SK-N-SH (cell line): ENCODE measurements at regions not wholly inside any gene's neighbourhood (a gene's known extent, or its start where the extent isn't known, plus 50 kb on each side); places are given as distances from the start of the nearest gene placed in this dataset.

Experiments
- CTCF ChIA-PET: fragments of 300-600, 350-600 bp; formaldehyde crosslinking; extraction: SDS; loops from one replicate; lab custom pipeline; 2021; lab: Yijun Ruan, JAX
- POLR2A ChIA-PET: fragments of 350-600 bp; sonication (Branson Sonifier 250); formaldehyde crosslinking; extraction: SDS; loops from one replicate; lab custom pipeline; 2020; ENCODE audit warnings: antibody characterized with exemption, inconsistent platforms; lab: Yijun Ruan, JAX
- DNase-seq: peaks from one replicate; pipeline ENCODE4 v3.0.0; 2012
- H2AFZ ChIP-seq: fragments of 200-600 bp; sonication (generic); 2 replicates; pipeline ENCODE4 v1.8.1; 2016; ENCODE audit warnings: antibody characterized with exemption, mild to moderate bottlenecking, low read depth
- H3F3A ChIP-seq: fragments of 200-600 bp; sonication (generic); replicated peaks from 2 replicates; pipeline ENCODE3; 2016; ENCODE audit warnings: antibody characterized with exemption, mild to moderate bottlenecking; ENCODE audit not compliant: insufficient read depth
- H3K27ac ChIP-seq, 2 experiments: fragments of 200-500 bp in 1 of 2; fragments of 200-600 bp in 1 of 2; sonication (Bioruptor generic) in 1 of 2; sonication (generic), shearing (Covaris generic) in 1 of 2; 2 replicates each; pipeline versions ENCODE4 v1.5.1 to v1.6.1; 2014 to 2016; ENCODE audit warnings: low read depth in 2 of 2, inconsistent platforms in 1 of 2, low read length in 1 of 2, mild to moderate bottlenecking in 1 of 2, mixed read lengths in 1 of 2
- H3K27me3 ChIP-seq: fragments of 200-600 bp; sonication (generic), shearing (Covaris generic); 2 replicates; pipeline ENCODE4 v1.6.1; 2016; ENCODE audit warnings: mixed run types; ENCODE audit not compliant: insufficient read depth
- H3K36me3 ChIP-seq, 2 experiments: fragments of 200-500 bp in 1 of 2; fragments of 200-600 bp in 1 of 2; sonication (Bioruptor generic) in 1 of 2; sonication (generic) in 1 of 2; replicated peaks in 1 of 2; 2 replicates each; pipeline versions ENCODE3 to v1.5.1; 2014 to 2016; ENCODE audit warnings: low read length in 1 of 2, mild to moderate bottlenecking in 1 of 2; ENCODE audit not compliant: insufficient read depth in 2 of 2, control insufficient read depth in 1 of 2
- H3K4me1 ChIP-seq, 2 experiments: fragments of 200-500 bp in 1 of 2; fragments of 200-600 bp in 1 of 2; sonication (Bioruptor generic) in 1 of 2; sonication (generic), shearing (Covaris generic) in 1 of 2; 2 replicates each; pipeline versions ENCODE4 v1.5.1 to v1.6.1; 2014 to 2016; ENCODE audit warnings: low read depth in 1 of 2, low read length in 1 of 2, mixed run types in 1 of 2; ENCODE audit not compliant: insufficient read depth in 2 of 2, control insufficient read depth in 1 of 2
- H3K4me2 ChIP-seq: fragments of 200-600 bp; sonication (generic), shearing (Covaris generic); 2 replicates; pipeline ENCODE4 v1.6.1; 2017; ENCODE audit warnings: mixed run types
- H3K4me3 ChIP-seq, 2 experiments: fragments of 200-500 bp in 1 of 2; fragments of 200-600 bp in 1 of 2; sonication (Bioruptor generic) in 1 of 2; sonication (generic), shearing (Covaris generic) in 1 of 2; 2 replicates each; pipeline versions ENCODE4 v1.5.1 to v1.8.1; 2014 to 2016; ENCODE audit warnings: low read depth in 2 of 2, inconsistent platforms in 1 of 2, low read length in 1 of 2, mild to moderate bottlenecking in 1 of 2, mixed read lengths in 1 of 2, moderate library complexity in 1 of 2
- H3K79me2 ChIP-seq: fragments of 200-600 bp; sonication (generic); 2 replicates; pipeline ENCODE4 v1.8.1; 2017; ENCODE audit warnings: mild to moderate bottlenecking; ENCODE audit not compliant: insufficient read depth
- H3K9ac ChIP-seq: fragments of 200-600 bp; sonication (generic); 2 replicates; pipeline ENCODE4 v1.6.1; 2017; ENCODE audit warnings: mixed run types
- H3K9me2 ChIP-seq: fragments of 200-600 bp; sonication (generic); 2 replicates; pipeline ENCODE4 v1.6.1; 2017; ENCODE audit warnings: mixed run types
- H3K9me3 ChIP-seq: fragments of 200-600 bp; sonication (generic); 2 replicates; pipeline ENCODE4 v1.6.1; 2017; ENCODE audit warnings: mixed run types, mild to moderate bottlenecking, moderate library complexity
- H4K20me1 ChIP-seq: fragments of 200-600 bp; sonication (generic); 2 replicates; pipeline ENCODE4 v1.6.1; 2017; ENCODE audit warnings: mild to moderate bottlenecking, mixed run types; ENCODE audit not compliant: insufficient read depth
- ELF1 ChIP-seq: IDR thresholded peaks from 2 replicates; pipeline ENCODE4 v1.4.0; 2012
- EP300 ChIP-seq, 2 experiments: IDR thresholded peaks; 2 replicates each; pipeline versions ENCODE4 v1.4.0 to v1.6.1; 2012; ENCODE audit warnings: borderline replicate concordance in 1 of 2, low read depth in 1 of 2, low read length in 1 of 2
- EZH2phosphoT487 ChIP-seq: fragments of 200-600 bp; sonication (generic); IDR thresholded peaks from 2 replicates; pipeline ENCODE4 v1.6.1; 2017; ENCODE audit warnings: low read depth, mixed run types, mild to moderate bottlenecking, antibody characterized with exemption, moderate library complexity, borderline replicate concordance
- FOXJ3 ChIP-seq: sonication (generic); formaldehyde crosslinking; IDR thresholded peaks from 2 replicates; pipeline ENCODE4 v1.5.1; 2020; ENCODE audit warnings: mild to moderate bottlenecking, missing genetic modification reagents
- FOXM1 ChIP-seq: IDR thresholded peaks from 2 replicates; pipeline ENCODE4 v1.4.0; 2012; ENCODE audit warnings: low read depth, mild to moderate bottlenecking
- GABPA ChIP-seq: IDR thresholded peaks from 2 replicates; pipeline ENCODE4 v1.4.0; 2012; ENCODE audit warnings: low read depth, mild to moderate bottlenecking
- GATA2 ChIP-seq: sonication (generic); formaldehyde crosslinking; IDR thresholded peaks from 2 replicates; pipeline ENCODE4 v1.5.0; 2020; ENCODE audit warnings: mild to moderate bottlenecking, missing genetic modification reagents
- IRF3 ChIP-seq: fragments of 150-350 bp; IDR thresholded peaks from 2 replicates; pipeline ENCODE4 v1.6.1; 2016; ENCODE audit warnings: mild to moderate bottlenecking, low read depth, low read length
- JUND ChIP-seq: IDR thresholded peaks from 2 replicates; pipeline ENCODE4 v1.4.0; 2012
- NFIC ChIP-seq: IDR thresholded peaks from 2 replicates; pipeline ENCODE4 v1.4.0; 2012; ENCODE audit warnings: borderline replicate concordance
- NRF1 ChIP-seq: IDR thresholded peaks from 2 replicates; pipeline ENCODE4 v1.6.1; 2012; ENCODE audit warnings: low read depth, mild to moderate bottlenecking, low read length
- RAD21 ChIP-seq: IDR thresholded peaks from 2 replicates; pipeline ENCODE4 v1.6.1; 2012; ENCODE audit warnings: mild to moderate bottlenecking, low read length
- RCOR1 ChIP-seq: fragments of 150-350 bp; IDR thresholded peaks from 2 replicates; pipeline ENCODE4 v1.6.1; 2017; ENCODE audit warnings: antibody characterized with exemption, low read length
- SIN3A ChIP-seq: IDR thresholded peaks from 2 replicates; pipeline ENCODE4 v1.6.1; 2012; ENCODE audit warnings: low read depth, mild to moderate bottlenecking, low read length, moderate library complexity, borderline replicate concordance
- SMC3 ChIP-seq: IDR thresholded peaks from 2 replicates; pipeline ENCODE4 v1.6.1; 2012; ENCODE audit warnings: low read depth, low read length, improper control_type of control experiment
- TAF1 ChIP-seq: IDR thresholded peaks from 2 replicates; pipeline ENCODE4 v1.6.1; 2012; ENCODE audit warnings: low read depth, mild to moderate bottlenecking, low read length, moderate library complexity, borderline replicate concordance
- USF1 ChIP-seq: IDR thresholded peaks from 2 replicates; pipeline ENCODE4 v1.4.0; 2012; ENCODE audit warnings: low read depth, borderline replicate concordance
- ZBTB33 ChIP-seq: IDR thresholded peaks from 2 replicates; pipeline ENCODE4 v1.4.0; 2012; ENCODE audit warnings: low read depth, borderline replicate concordance
- WGBS: methylation state at CpG from one replicate; pipeline ENCODE4 v1.1.6; 2017; ENCODE audit warnings: low lambda C conversion rate; 5-methylcytosine and 5-hydroxymethylcytosine counted together
- TF ChIP-seq, protein P1 (sequence below): IDR thresholded peaks from 2 replicates; pipeline ENCODE4 v1.6.1; 2012; ENCODE audit warnings: mild to moderate bottlenecking, low read depth, low read length, moderate library complexity
- TF ChIP-seq, protein P2 (sequence below): IDR thresholded peaks from 2 replicates; pipeline ENCODE4; 2012

DNA sequence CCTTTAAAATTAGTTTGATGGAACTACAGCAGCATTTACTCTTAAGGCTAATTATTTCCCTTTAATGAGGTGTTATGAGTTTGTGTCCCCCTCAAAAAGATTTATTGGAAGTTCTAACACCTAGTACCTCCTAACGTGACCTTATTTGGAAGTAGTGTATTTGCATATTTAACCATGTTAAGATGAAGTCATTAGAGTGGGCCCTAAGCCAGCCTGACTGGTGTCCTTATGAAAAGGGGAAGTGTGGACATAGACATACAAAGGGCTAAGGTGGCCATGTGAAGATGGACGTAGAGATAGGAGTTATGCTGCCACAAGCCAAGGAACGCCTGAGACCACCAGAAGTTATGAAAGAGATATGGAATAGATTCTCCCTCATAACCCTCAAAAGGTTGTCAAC is 985.4 kb upstream of the INTU start:
- no peaks in the 10 kb centered on the region for H3K4me1 ChIP-seq
- H3K36me3 ChIP-seq = no peaks in the 10 kb centered on the region
- 61% methylated on average over 3 of the region's 3 CpGs for WGBS
- H3K9me3 ChIP-seq = no peaks in the 10 kb centered on the region
- H3K79me2 ChIP-seq = no peaks in the 10 kb centered on the region
- no peaks in the 10 kb centered on the region for H3K27me3 ChIP-seq
- no peak overlapping the region for H3K9ac ChIP-seq
- no peak overlapping the region for H2AFZ ChIP-seq
- no peaks in the 10 kb centered on the region for H4K20me1 ChIP-seq
- CTCF ChIA-PET = no interaction called here
- TF ChIP-seq NFIC = no peak
- no peak for TF ChIP-seq FOXM1
- no peak for TF ChIP-seq USF1
- no peak for TF ChIP-seq ELF1
- no peak for TF ChIP-seq NRF1
- TF ChIP-seq, all 33 proteins: peak for 0
- H3K4me3 ChIP-seq = no peak overlapping the region
- no peak overlapping the region for H3K4me2 ChIP-seq
- H3K27ac ChIP-seq = no peak overlapping the region
- no peak for DNase-seq
- no peaks in the 10 kb centered on the region for H3K9me2 ChIP-seq
- H3F3A ChIP-seq = no peaks in the 10 kb centered on the region
- POLR2A ChIA-PET = no interaction called here

- Histone ChIP-seq H2AFZ (no peak overlapping the region), H3F3A (no peaks in the 10 kb centered on the region), H3K27me3 (no peaks in the 10 kb centered on the region), H3K9me2 (no peaks in the 10 kb centered on the region), H4K20me1 (no peaks in the 10 kb centered on the region), H3K36me3 (no peaks in the 10 kb centered on the region), H3K27ac (no peak overlapping the region), H3K4me3 (no peak overlapping the region), H3K79me2 (no peaks in the 10 kb centered on the region), H3K9me3 (no peaks in the 10 kb centered on the region), H3K4me1 (no peaks in the 10 kb centered on the region), H3K4me2 (no peak overlapping the region), H3K9ac (no peak overlapping the region)
- TF ChIP-seq RCOR1 (no peak), TAF1 (no peak), EZH2phosphoT487 (no peak), SIN3A (no peak), FOXJ3 (CRISPR knock-in tag) (no peak), GABPA (no peak), EP300 (IDR thresholded peaks at IDR 0.05; ENCODE audit: borderline replicate concordance in 1 of 2, low read depth in 1 of 2, low read length in 1 of 2) (no peak), SMC3 (no peak), JUND (no peak), IRF3 (no peak), GATA2 (CRISPR knock-in tag) (no peak), ZBTB33 (no peak), RAD21 (no peak), NFIC (no peak), NRF1 (no peak)
- TF ChIP-seq, protein P1, sequence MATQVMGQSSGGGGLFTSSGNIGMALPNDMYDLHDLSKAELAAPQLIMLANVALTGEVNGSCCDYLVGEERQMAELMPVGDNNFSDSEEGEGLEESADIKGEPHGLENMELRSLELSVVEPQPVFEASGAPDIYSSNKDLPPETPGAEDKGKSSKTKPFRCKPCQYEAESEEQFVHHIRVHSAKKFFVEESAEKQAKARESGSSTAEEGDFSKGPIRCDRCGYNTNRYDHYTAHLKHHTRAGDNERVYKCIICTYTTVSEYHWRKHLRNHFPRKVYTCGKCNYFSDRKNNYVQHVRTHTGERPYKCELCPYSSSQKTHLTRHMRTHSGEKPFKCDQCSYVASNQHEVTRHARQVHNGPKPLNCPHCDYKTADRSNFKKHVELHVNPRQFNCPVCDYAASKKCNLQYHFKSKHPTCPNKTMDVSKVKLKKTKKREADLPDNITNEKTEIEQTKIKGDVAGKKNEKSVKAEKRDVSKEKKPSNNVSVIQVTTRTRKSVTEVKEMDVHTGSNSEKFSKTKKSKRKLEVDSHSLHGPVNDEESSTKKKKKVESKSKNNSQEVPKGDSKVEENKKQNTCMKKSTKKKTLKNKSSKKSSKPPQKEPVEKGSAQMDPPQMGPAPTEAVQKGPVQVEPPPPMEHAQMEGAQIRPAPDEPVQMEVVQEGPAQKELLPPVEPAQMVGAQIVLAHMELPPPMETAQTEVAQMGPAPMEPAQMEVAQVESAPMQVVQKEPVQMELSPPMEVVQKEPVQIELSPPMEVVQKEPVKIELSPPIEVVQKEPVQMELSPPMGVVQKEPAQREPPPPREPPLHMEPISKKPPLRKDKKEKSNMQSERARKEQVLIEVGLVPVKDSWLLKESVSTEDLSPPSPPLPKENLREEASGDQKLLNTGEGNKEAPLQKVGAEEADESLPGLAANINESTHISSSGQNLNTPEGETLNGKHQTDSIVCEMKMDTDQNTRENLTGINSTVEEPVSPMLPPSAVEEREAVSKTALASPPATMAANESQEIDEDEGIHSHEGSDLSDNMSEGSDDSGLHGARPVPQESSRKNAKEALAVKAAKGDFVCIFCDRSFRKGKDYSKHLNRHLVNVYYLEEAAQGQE = no peak
- TF ChIP-seq, protein P2, sequence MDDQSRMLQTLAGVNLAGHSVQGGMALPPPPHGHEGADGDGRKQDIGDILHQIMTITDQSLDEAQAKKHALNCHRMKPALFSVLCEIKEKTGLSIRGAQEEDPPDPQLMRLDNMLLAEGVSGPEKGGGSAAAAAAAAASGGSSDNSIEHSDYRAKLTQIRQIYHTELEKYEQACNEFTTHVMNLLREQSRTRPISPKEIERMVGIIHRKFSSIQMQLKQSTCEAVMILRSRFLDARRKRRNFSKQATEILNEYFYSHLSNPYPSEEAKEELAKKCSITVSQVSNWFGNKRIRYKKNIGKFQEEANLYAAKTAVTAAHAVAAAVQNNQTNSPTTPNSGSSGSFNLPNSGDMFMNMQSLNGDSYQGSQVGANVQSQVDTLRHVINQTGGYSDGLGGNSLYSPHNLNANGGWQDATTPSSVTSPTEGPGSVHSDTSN = no peak
- WGBS = 35% methylated on average over 3 of the region's 3 CpGs
- DNase-seq = no peak
- ChIA-PET POLR2A (no interaction called here), CTCF (no interaction called here)
These were observed 984.9 kb upstream of the INTU start for GRCh38 chr4:126647756-126648397.
